DMS53 (cell line): ENCODE measurements at regions not wholly inside any gene's neighbourhood (a gene's known extent, or its start where the extent isn't known, plus 50 kb on each side); places are given as distances from the start of the nearest gene placed in this dataset.

Experiments
- DNase-seq: peaks from one replicate; lab custom pipeline; 2025; lab: John Stamatoyannopoulos, UW

DNA sequence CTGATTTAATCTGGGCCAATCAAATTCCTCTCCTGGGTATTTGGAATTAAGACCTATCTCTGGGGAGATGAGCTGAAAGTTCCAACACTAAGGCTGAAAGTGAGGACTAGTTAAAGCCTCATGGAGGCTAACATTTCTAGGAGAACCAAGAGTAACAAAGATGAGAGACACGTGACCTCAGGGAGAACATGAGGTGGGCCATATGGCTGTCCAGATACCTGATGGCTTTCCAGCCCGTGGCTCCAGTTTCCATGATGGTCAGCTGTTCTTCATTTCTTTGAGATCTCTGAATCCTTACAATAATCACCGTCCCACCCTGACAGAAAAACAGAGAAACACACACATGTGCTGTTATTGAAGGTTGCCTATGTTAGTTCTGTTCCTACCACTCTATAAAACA, 66.1 kb downstream of the LEPR start:
- no peak for DNase-seq

DNA sequence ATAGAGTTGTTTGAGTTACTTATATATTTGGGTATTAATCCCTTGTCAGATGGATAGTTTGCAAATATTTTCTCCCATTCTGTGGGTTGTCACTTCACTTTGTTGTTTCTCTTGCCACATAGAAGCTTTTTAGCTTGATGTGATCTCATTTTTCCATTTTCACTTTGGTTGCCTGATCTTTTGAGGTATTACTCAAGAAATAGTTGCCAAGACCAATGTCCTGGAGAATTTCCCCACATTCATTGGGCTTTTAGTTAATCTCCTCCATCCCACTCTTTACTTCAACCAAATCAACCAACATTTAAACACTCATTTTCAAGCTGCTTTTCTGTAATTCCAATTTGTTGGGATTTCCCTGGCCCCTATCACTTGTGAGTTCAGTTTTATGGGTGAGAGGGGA, 69.0 kb downstream of the LEPR start:
- DNase-seq, result no peak

- DNase-seq, result no peak
Observed at GRCh38 chr1:65490231-65491009, 70.0 kb downstream of the LEPR start.

- no peak for DNase-seq
Observed at GRCh38 chr1:65491472-65491871, 71.0 kb downstream of the LEPR start.

DNA sequence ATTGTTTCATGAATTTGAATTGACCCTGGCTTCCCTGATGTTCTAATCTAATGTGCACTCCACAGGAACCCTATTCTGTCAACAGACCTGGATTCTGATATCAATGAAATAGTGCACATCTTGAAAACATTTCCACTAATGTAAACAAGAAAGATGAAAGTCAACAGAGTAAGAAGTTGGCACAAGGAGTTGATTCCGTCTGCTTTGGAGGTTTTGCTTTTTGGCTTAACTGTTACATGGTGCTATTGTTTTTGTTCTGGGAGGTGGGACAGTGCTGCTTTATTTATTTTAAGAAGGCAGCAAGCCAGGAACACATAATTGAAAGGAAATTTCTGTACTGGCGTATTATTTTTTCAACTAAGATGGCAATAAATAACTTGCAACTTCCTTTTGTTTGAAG, 73.3 kb downstream of the LEPR start:
- DNase-seq, result no peak

DNA sequence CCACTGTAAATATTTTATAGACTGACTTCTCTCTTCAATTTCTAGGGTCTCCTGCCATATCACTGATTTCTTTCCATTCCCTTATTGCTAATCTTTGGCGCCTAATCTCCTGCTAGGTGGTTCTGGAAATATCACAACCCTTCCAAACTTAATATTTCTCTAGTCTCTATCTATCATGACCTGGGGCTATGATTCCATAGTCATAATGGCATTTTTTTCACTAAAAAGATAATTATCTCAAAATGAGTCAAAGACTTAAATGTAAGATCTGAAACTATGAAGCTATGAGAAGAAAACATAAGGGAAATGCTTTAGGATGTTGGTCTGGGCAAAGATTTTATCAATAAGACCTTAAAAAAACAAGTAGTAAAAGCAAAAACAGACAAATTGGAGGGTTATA, 74.2 kb downstream of the LEPR start:
- no peak for DNase-seq

GRCh38 chr1:65495137-65495536, 74.7 kb downstream of the LEPR start:
- DNase-seq, result no peak

- DNase-seq, result peak; percentile 92
Observed at GRCh38 chr1:65497256-65497830, 76.9 kb downstream of the LEPR start.

DNA sequence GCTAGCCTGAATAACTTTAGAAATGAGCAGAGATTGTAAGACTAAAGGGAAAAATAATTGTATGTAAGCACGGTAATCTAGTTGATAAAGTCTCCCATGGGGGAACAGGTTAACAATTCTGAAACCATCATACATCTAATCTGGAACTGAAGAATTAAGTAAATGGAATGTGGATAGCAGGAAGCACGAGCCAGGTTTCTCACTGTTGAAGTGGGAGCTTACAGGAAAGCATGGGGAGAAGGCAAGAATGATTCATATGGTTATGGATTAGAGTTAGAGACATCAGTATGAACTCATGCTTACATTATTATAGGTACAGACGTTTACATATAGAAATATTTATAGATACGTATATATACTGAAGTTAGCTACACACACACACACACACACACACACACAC, 83.0 kb downstream of the LEPR start:
- peak; percentile 44 for DNase-seq

DNA sequence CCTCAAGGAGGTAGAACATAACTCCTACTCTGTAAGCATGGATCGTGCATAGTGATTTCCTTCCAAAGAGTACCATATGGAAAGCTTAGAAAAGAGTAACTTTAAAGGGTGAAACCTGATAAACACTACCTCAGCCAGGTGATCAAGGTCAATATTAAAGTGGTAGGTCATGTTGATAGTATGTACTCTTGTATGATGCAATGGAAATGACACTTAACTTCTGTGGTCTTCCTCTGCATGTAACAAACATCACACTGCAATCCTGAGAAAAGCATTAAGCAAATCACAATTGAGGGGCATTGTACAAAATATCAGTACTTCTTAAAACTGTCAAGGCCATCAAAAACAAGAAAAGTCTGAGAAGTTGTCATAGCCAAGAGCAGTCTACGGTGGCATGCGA, 83.8 kb downstream of the LEPR start:
- DNase-seq, result peak; percentile 34

DNA sequence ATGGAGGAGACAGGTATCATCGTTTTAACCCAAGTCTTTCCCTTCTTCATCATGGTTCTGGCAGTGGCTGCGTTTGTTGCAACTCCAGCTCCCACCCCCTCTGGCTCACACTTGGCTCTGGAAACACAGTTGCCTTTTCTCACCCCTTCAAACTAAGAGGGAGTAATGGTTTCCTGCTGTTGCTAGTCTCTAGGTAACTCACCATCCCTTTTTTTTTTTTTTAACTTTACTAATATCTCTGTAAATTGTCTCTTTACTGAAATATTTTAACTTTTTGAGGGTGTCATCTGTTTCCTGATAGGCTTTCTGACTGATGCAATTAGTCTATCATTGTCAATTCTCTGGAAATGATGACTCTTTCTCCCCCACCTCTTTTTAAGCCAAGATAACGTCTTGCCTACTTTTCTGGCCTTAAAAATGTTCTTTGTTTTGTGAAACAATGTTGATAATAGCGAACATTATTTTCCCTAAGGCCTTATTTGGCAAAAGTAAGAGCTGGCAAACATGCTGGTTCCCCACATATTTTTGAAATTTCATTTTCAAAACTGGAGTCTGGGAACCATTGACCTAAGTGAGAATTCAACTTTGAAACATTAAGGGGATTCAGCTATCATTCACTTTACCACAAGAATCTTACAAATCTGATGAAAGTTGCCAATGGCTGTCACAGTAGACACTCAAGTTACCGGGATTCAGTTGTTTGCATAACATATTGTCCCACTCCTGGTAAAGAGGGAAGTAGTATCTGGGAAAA, 85.3 kb downstream of the LEPR start:
- DNase-seq, result no peak

- no peak for DNase-seq
Observed at GRCh38 chr1:65508051-65508450, 87.6 kb downstream of the LEPR start.

DNA sequence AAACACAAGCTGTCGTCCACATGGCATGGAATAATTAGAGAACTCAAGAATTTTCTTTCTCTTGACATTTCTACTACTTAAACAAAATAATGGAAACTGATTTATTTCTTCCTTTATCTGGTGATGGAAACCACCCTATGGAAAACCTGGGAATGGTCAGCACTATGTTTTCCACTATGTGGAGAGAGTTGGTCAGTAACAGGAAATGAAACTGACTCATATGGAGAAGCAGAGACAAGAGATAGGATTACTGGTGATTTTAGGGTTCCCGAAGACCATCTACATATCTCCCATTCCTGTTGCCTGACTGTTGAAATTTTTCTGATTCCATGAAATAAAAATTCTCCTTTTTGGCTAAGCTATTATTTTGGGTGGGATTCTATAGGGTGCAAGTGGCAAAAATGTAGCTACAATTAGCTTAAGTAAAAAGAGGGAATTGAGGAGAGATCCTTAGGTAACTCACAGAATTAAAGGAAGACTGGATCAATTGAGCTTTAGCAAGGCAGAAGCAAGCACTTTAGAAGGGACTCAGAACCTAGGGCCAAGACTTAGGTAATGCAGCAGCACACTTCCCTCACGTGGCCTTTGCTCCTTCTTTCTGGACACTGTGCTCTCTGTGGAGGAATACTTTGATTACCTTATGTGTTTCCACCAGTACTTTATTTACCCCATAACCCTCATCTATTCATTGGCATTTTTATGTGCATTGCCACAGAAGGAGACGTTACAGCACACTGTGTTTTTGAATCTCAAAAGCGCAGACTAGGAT, 89.6 kb downstream of the LEPR start:
- DNase-seq, result no peak

DNA sequence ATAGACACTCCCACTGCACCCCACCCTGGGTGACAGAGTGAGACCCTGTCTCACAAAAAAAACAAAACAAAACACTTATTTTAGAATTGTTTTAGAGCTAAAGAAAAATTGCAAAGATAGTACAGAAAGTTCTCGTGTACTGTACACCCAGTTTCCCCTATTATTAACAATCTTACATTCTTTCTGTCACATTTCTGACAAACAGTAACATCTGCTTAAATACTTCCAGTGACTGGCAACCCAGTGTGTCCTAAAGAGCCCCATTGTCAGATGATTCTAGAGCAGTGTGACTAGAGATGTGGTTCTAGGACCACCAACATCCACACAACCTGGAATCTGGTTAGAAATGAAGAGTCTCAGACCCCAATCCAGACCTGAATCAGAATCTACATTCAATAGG, 90.5 kb downstream of the LEPR start:
- no peak for DNase-seq

- peak; percentile 82 for DNase-seq
Observed at GRCh38 chr1:65512383-65512782, 91.9 kb downstream of the LEPR start.

DNA sequence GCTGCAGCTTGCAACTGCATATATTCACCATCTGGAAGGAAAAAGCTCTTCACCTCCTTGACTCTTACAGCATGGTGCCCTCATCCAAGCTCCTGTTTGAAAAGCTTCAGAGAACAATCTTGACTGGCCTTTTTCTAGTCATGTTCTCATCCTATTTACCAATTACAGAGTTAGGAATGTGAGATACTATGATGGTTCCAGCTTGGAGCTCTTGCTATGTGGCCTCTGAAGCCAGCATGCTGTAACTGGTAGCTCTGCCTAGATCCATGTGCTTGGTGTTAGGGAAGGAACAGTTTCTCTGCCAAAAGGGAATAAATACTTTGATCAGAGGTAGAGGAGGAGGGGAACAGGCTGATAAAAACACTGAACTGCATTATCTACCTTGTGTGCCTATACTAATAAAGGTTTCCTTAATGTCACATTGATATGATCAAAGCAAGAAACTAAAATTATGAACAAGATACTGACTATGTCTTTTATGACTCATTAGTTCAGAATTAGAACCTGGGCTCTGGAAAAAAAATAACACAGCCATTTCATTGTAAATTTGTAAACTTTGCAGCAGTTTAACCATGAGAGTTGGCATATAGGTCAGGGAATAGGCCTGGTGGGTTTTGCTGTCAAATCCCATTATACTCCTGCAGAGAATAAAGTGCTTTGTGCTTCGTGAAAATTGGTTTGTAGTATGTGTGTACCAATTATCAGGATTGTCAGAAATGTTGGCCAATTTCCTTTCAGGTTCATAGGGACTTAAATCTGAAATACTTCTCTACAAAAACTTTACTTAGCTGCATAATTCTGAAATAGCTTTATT, 92.7 kb downstream of the LEPR start:
- peak; percentile 53 for DNase-seq

DNA sequence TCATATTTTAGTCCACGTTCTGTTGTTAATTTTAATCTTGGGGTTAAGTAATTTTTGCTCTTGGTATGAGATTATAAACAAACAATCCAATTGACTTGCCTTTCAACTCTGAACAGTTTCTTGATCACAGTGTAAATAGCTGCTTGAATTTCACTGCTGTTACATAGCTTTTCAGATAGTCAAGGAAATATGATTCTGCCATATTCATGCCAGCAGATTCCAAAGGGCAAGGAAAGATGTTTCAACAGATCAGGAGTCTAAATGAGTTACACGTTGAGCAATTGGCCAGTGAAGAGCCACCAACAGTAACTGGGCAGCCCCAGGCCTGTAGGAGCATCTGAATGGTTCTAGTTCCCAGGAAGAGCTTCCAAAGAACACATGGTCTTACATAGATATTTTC, 93.6 kb downstream of the LEPR start:
- DNase-seq, result peak; percentile 50

GRCh38 chr1:65524931-65525265, 104.4 kb downstream of the LEPR start:
- peak; percentile 69 for DNase-seq

GRCh38 chr1:65525266-65526048, 105.0 kb downstream of the LEPR start:
- DNase-seq, result peak; percentile 70

DNA sequence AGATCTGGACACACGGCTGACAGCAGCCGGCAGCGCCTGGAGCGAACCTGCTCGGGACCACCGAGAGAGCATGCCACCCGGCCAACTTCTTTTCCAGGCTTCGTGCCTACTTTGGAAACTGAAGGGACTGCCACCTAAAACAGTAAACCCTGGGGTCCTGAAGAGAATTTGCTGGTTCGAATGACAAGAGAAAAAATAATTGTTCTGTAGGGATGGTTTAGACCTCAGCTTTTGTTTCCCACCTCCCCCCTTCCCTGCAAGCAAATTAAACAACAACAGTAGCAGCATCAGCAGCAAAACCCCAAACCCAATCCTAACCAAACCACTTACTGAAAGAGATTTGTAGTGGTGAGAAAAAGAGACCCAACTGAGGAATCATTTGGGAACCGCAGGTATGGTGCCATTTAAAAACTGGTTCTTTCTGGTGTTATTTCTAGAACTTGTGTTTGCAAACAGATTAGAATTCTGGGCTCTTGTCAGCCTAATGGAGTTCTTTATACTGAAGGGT, 105.6 kb downstream of the LEPR start:
- no peak for DNase-seq

GRCh38 chr1:65527190-65527589, 106.7 kb downstream of the LEPR start:
- no peak for DNase-seq
